ENCODE measurements at regions not wholly inside any gene's neighbourhood (a gene's known extent, or its start where the extent isn't known, plus 50 kb on each side); places are given as distances from the start of the nearest gene placed in this dataset.

DNA sequence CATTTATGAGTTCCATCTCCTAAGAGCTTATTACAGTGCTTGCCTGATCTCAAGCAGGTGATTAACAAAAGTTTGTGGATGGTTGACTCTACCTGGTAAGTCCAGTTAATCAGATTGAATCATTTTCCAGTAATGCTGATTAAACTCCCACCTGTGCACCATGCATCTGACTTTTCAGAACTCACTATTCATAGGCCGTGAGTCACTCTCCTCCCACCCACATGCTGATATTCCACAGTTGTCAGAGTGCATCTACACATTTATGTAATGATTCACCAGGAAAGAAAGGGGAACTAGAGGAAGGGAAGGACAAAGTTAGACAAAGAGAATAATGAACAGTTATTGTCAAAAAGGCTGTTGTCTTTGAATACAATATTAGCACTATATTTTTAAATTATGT, 106.2 kb upstream of the UBE3A start:
- no peaks in the 10 kb centered on the region for H3K4me1 ChIP-seq
- DNase-seq, result no peak
- no peaks in the 10 kb centered on the region for H3K27me3 ChIP-seq
- no peaks in the 10 kb centered on the region for H3K9me3 ChIP-seq
- H3K27ac ChIP-seq, result no peak overlapping the region
- H3K36me3 ChIP-seq, result no peaks in the 10 kb centered on the region
- H3K9ac ChIP-seq (ENCODE audit: low read depth in 2 of 2, low read length in 2 of 2), result no peak overlapping the region
- TF ChIP-seq, protein P1, sequence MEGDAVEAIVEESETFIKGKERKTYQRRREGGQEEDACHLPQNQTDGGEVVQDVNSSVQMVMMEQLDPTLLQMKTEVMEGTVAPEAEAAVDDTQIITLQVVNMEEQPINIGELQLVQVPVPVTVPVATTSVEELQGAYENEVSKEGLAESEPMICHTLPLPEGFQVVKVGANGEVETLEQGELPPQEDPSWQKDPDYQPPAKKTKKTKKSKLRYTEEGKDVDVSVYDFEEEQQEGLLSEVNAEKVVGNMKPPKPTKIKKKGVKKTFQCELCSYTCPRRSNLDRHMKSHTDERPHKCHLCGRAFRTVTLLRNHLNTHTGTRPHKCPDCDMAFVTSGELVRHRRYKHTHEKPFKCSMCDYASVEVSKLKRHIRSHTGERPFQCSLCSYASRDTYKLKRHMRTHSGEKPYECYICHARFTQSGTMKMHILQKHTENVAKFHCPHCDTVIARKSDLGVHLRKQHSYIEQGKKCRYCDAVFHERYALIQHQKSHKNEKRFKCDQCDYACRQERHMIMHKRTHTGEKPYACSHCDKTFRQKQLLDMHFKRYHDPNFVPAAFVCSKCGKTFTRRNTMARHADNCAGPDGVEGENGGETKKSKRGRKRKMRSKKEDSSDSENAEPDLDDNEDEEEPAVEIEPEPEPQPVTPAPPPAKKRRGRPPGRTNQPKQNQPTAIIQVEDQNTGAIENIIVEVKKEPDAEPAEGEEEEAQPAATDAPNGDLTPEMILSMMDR (IDR thresholded peaks at IDR 0.05), result no peak
- intact Hi-C loops (cut with DNase I), result no loop called here
- H3K4me3 ChIP-seq, result no peak overlapping the region

DNA sequence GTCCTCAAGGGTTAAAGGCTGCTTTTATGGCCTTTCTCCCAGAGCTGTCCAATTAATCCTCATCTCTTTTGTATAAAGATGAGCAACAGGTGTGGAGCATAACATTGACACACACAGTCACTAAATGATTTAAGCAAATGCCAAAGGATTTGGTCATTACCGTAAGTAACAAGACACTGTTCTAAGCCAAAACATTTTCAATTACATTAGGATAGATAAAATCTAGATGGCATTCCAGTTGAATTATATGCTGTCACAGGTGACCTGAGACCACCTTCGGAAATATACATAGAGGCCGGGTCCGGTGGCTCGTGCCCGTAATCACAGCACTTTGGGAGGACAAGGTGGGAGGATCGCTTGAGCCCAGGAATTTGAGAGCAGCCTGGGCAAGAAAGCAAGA, 105.3 kb upstream of the UBE3A start:
- Histone ChIP-seq H3K4me3 (no peak overlapping the region), H3K4me1 (no peaks in the 10 kb centered on the region), H3K9me3 (no peaks in the 10 kb centered on the region), H3K27ac (no peak overlapping the region), H3K27me3 (no peaks in the 10 kb centered on the region), H3K36me3 (no peaks in the 10 kb centered on the region), H3K9ac (ENCODE audit: low read depth in 2 of 2, low read length in 2 of 2) (no peak overlapping the region)
- intact Hi-C loops (cut with DNase I), result no loop called here
- no peak for DNase-seq
- TF ChIP-seq, protein P1 (IDR thresholded peaks at IDR 0.05), result no peak

DNA sequence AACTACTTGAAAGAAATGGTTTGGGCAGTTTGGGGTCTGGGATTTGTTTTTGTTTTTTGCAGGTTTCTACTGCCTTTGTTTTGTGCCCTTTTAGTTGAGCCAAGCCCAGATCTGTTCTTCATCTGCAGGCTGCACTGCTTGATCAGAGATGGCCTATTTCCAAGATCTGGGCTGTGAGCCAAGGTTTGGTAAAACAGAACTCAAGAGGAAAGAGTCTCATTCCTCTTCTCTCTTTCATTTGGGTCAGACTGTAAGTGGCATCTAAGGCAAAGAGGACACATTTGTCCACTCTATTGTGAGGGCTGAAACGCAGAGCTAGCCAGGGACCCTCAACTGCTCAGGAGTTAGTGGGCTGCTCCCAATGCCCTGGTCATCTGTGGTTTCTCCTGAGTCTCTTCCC, 104.4 kb upstream of the UBE3A start:
- Histone ChIP-seq H3K9me3 (no peaks in the 10 kb centered on the region), H3K27me3 (no peaks in the 10 kb centered on the region), H3K36me3 (no peaks in the 10 kb centered on the region), H3K4me3 (no peak overlapping the region), H3K27ac (no peak overlapping the region), H3K9ac (ENCODE audit: low read depth in 2 of 2, low read length in 2 of 2) (no peak overlapping the region), H3K4me1 (no peaks in the 10 kb centered on the region)
- intact Hi-C loops (cut with DNase I), result no loop called here
- DNase-seq, result peak; percentile 40
- TF ChIP-seq, protein P1 (IDR thresholded peaks at IDR 0.05), result no peak

DNA sequence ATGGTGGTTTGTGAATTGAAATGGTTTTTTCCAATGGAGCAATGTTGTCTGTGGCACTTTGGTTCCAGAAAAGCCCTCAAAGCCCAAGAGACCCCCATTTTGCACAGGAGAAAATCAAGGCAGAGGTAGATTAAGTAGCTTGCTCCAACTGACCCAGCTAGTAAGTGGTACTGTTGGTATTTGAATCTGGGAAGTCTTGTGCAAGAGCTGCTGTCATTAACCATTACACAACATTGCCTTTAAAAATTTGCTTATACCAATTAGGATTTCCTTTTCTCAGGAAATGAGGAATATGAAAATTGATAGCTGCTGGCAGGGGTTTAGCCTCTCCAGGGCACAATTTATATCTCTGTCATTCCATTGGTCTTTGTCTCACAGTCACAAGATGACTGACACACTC, 102.4 kb upstream of the UBE3A start:
- intact Hi-C loops (cut with DNase I), result no loop called here
- H3K9ac ChIP-seq (ENCODE audit: low read depth in 2 of 2, low read length in 2 of 2), result no peak overlapping the region
- no peak overlapping the region for H3K4me3 ChIP-seq
- H3K36me3 ChIP-seq, result no peaks in the 10 kb centered on the region
- H3K4me1 ChIP-seq, result no peaks in the 10 kb centered on the region
- no peaks in the 10 kb centered on the region for H3K9me3 ChIP-seq
- TF ChIP-seq, protein P1 (IDR thresholded peaks at IDR 0.05), result no peak
- no peak for DNase-seq
- H3K27me3 ChIP-seq, result no peaks in the 10 kb centered on the region
- H3K27ac ChIP-seq, result no peak overlapping the region

DNA sequence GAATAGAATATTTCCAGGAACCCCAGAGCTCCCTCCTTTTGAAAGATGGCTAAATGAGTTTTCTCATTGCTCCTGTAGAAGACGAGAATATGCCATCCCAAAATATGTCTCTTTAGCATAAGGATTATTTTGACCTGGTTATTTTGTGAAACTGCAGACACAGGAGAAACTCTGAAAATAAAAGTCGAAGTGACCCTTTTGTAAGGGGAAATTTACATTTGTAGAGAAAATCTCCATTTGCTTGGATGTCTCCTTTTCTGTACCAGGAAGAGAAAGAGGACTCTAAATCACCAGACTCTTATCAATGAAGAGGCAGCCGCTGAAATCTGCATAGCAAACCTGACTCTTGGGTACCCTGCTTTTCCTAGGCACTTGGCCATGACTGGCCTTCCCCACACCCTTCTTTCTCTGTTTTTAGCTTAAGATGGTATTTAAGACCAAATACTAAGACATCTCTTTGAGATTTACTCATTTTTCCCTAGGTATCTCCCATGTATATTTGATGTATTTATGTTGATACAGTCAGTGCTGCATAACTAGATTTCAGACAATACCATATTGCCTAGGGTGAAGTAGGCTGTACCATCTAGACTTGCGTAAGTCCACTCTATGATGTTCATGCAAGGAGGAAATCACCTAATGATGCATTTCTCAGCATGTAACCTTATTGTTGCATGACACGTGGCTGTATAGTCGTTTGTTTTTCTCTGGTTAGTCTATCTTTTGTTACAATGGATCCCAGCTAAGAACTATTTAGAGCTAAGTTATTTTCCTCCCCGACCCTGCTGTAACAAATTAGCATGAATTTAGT, 98.2 kb upstream of the UBE3A start:
- Histone ChIP-seq H3K27me3 (no peaks in the 10 kb centered on the region), H3K9me3 (no peaks in the 10 kb centered on the region), H3K4me3 (no peak overlapping the region), H3K27ac (no peak overlapping the region), H3K36me3 (no peaks in the 10 kb centered on the region), H3K9ac (ENCODE audit: low read depth in 2 of 2, low read length in 2 of 2) (no peak overlapping the region), H3K4me1 (no peaks in the 10 kb centered on the region)
- DNase-seq, result no peak
- TF ChIP-seq, protein P1 (IDR thresholded peaks at IDR 0.05), result no peak
- intact Hi-C loops (cut with DNase I), result no loop called here
